ENCODE measurements at regions not wholly inside any gene's neighbourhood (a gene's known extent, or its start where the extent isn't known, plus 50 kb on each side); places are given as distances from the start of the nearest gene placed in this dataset.

GRCh38 chr4:111562826-111563225, 582.4 kb upstream of the FAM241A start:
- Histone ChIP-seq H3K27me3 (ENCODE audit: insufficient read depth, low read length) (no peaks in the 10 kb centered on the region), H3K9me3 (ENCODE audit: low read depth, low read length) (no peaks in the 10 kb centered on the region), H3K36me3 (ENCODE audit: insufficient read depth, low read length) (no peaks in the 10 kb centered on the region), H4K20me1 (ENCODE audit: insufficient read depth, low read length) (no peaks in the 10 kb centered on the region), H3K4me1 (ENCODE audit: insufficient read depth, low read length) (peaks cover 3% of the 10 kb centered on the region), H3K79me2 (ENCODE audit: insufficient read depth, low read length) (no peaks in the 10 kb centered on the region), H3K4me2 (ENCODE audit: insufficient read depth, low read length) (no peak overlapping the region), H3K27ac (ENCODE audit: low read depth, low read length) (no peak overlapping the region), H2AFZ (ENCODE audit: low read length) (no peak overlapping the region), H3K4me3 (ENCODE audit: insufficient read depth, low read length) (no peak overlapping the region)
- peak; percentile 21 for DNase-seq (ENCODE audit: insufficient read length, low spot score, missing footprints)
- TF ChIP-seq, protein P1, sequence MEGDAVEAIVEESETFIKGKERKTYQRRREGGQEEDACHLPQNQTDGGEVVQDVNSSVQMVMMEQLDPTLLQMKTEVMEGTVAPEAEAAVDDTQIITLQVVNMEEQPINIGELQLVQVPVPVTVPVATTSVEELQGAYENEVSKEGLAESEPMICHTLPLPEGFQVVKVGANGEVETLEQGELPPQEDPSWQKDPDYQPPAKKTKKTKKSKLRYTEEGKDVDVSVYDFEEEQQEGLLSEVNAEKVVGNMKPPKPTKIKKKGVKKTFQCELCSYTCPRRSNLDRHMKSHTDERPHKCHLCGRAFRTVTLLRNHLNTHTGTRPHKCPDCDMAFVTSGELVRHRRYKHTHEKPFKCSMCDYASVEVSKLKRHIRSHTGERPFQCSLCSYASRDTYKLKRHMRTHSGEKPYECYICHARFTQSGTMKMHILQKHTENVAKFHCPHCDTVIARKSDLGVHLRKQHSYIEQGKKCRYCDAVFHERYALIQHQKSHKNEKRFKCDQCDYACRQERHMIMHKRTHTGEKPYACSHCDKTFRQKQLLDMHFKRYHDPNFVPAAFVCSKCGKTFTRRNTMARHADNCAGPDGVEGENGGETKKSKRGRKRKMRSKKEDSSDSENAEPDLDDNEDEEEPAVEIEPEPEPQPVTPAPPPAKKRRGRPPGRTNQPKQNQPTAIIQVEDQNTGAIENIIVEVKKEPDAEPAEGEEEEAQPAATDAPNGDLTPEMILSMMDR (IDR thresholded peaks at IDR 0.05; ENCODE audit: extremely low read depth, low read depth, low read length) = no peak

DNA sequence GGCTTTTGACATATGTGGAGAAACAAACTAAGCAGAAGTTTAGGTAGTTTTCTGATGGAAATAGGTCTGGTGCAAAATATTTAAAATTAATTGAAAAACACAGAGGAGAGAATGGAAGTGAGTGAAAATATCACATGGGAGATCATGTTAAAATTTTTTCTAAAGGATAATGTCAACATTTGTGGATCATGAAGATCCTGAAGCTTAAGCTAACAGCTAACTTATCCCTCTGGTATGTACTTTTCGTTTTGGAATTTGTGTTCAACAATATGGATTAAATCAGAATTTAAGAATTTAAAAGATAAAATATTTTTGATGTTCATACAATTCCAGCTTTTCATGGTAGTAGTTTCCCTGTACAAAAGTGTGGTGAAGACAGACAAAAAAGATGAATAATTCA, 572.8 kb upstream of the FAM241A start:
- TF ChIP-seq, protein P1 (IDR thresholded peaks at IDR 0.05; ENCODE audit: extremely low read depth, low read depth, low read length) = no peak
- no peak for DNase-seq (ENCODE audit: insufficient read length, low spot score, missing footprints)
- Histone ChIP-seq H3K27me3 (ENCODE audit: insufficient read depth, low read length) (no peaks in the 10 kb centered on the region), H3K9me3 (ENCODE audit: low read depth, low read length) (no peaks in the 10 kb centered on the region), H3K4me3 (ENCODE audit: insufficient read depth, low read length) (no peak overlapping the region), H4K20me1 (ENCODE audit: insufficient read depth, low read length) (no peaks in the 10 kb centered on the region), H3K4me1 (ENCODE audit: insufficient read depth, low read length) (no peaks in the 10 kb centered on the region), H2AFZ (ENCODE audit: low read length) (no peak overlapping the region), H3K36me3 (ENCODE audit: insufficient read depth, low read length) (no peaks in the 10 kb centered on the region), H3K27ac (ENCODE audit: low read depth, low read length) (no peak overlapping the region), H3K79me2 (ENCODE audit: insufficient read depth, low read length) (no peaks in the 10 kb centered on the region), H3K4me2 (ENCODE audit: insufficient read depth, low read length) (no peak overlapping the region)

DNA sequence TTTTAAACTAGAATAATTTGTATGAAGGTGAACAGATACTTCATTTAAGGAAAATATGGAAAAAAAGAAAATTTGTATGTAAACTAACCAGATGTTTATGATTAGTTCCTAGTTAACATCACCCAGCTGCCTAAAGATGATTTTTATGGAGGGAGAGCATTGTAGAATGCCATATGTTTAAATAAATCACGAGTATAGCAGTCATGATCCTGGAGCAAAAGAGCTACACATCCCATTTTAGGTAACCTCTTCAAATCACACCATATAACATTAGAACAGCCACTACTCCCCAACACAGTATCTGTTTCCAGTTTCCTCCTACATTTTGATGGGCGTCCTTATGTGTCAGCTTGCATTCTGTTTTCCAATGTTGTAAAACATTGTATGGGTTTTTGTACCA, 571.9 kb upstream of the FAM241A start:
- TF ChIP-seq, protein P1 (IDR thresholded peaks at IDR 0.05; ENCODE audit: extremely low read depth, low read depth, low read length) = no peak
- H3K4me1 ChIP-seq (ENCODE audit: insufficient read depth, low read length) = no peaks in the 10 kb centered on the region
- H3K36me3 ChIP-seq (ENCODE audit: insufficient read depth, low read length) = no peaks in the 10 kb centered on the region
- H3K9me3 ChIP-seq (ENCODE audit: low read depth, low read length) = no peaks in the 10 kb centered on the region
- H3K4me2 ChIP-seq (ENCODE audit: insufficient read depth, low read length) = no peak overlapping the region
- H4K20me1 ChIP-seq (ENCODE audit: insufficient read depth, low read length) = no peaks in the 10 kb centered on the region
- no peak overlapping the region for H3K27ac ChIP-seq (ENCODE audit: low read depth, low read length)
- no peak overlapping the region for H3K4me3 ChIP-seq (ENCODE audit: insufficient read depth, low read length)
- no peaks in the 10 kb centered on the region for H3K79me2 ChIP-seq (ENCODE audit: insufficient read depth, low read length)
- no peaks in the 10 kb centered on the region for H3K27me3 ChIP-seq (ENCODE audit: insufficient read depth, low read length)
- no peak for DNase-seq (ENCODE audit: insufficient read length, low spot score, missing footprints)
- peak overlapping the region; percentile 51 for H2AFZ ChIP-seq (ENCODE audit: low read length)

- Histone ChIP-seq H3K4me1 (ENCODE audit: insufficient read depth, low read length) (no peaks in the 10 kb centered on the region), H3K4me2 (ENCODE audit: insufficient read depth, low read length) (no peak overlapping the region), H3K27me3 (ENCODE audit: insufficient read depth, low read length) (no peaks in the 10 kb centered on the region), H2AFZ (ENCODE audit: low read length) (no peak overlapping the region), H4K20me1 (ENCODE audit: insufficient read depth, low read length) (no peaks in the 10 kb centered on the region), H3K9me3 (ENCODE audit: low read depth, low read length) (no peaks in the 10 kb centered on the region), H3K4me3 (ENCODE audit: insufficient read depth, low read length) (no peak overlapping the region), H3K79me2 (ENCODE audit: insufficient read depth, low read length) (no peaks in the 10 kb centered on the region), H3K36me3 (ENCODE audit: insufficient read depth, low read length) (no peaks in the 10 kb centered on the region), H3K27ac (ENCODE audit: low read depth, low read length) (no peak overlapping the region)
- TF ChIP-seq, protein P1 (IDR thresholded peaks at IDR 0.05; ENCODE audit: extremely low read depth, low read depth, low read length) = no peak
- no peak for DNase-seq (ENCODE audit: insufficient read length, low spot score, missing footprints)
Observed at GRCh38 chr4:111579767-111580166, 565.5 kb upstream of the FAM241A start.

Data from osteoblast (primary cell).